CD4-positive, alpha-beta T cell treated with Interleukin-2 at 100 ng/mL for 4 hours (primary cell): ENCODE measurements at regions not wholly inside any gene's neighbourhood (a gene's known extent, or its start where the extent isn't known, plus 50 kb on each side); places are given as distances from the start of the nearest gene placed in this dataset.
A peak's percentile ranks its signal among the peaks of the same experiment; 100 is the strongest.
"Not testable (repeated sequence)": the region's sequence is repeated elsewhere in the genome, so short reads cannot be mapped to it uniquely, and the experiment has no call there.

Source experiments
- DNase-seq: peaks from one replicate; pipeline ENCODE4 v3.0.0-alpha.2; 2020; ENCODE audit warnings: low spot score

DNA sequence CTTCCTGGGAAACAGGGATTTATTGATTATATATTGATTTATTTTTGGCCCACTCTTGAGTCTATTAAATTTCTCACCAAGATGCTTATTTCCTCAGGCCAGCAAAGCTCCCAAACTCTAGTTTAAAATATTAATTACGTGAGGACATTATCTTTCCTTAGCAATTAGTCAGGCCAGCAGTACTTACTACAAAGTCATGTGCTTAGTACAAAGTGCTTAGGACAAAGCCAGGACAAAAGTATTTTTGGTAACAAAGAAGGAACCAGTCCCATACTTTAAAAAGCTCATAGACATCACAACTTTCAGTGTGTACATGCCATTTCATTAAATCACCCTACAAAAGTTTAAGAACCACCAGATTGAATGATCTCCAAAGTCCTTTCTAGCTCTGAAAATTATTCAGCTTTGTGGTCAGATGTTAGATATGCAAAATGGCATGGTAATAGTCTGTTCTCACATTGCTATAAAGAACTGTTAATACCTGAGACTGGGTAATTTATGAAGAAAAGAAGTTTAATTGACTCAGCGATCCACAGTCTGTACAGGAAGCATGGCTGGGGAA is 94.7 kb upstream of the PWP1 start:
- no peak for DNase-seq

DNA sequence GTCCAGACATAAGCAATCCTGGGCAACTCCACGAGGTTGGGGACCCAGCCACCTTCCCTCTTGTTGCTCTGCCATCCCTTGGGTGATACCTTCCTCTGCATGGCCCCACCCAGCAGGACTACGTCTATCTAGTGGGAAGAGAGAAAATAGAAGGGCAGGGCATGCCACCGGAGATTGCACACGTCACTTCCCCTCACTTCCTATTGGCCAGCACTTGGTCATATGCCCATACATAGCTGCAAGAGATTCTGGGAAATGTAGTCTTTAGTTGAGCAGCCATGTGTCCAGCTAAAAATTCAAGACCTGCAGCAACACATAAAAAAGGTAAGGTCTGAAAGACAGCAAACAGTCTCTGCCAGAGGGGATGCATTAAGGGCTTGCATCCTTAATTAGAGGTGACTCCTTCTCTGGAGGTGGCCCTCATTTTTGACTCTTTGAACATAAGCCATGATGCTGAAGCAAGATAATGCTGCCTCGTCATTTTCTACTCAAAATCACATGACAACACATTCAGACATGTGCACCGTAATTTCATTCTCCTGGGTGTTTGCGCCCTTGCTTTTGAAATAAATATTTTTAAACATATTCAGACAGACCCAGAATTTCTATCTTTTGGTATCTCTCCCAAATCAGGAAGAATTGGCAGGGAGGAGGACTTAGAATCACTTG is 91.8 kb upstream of the PWP1 start:
- no peak for DNase-seq

DNA sequence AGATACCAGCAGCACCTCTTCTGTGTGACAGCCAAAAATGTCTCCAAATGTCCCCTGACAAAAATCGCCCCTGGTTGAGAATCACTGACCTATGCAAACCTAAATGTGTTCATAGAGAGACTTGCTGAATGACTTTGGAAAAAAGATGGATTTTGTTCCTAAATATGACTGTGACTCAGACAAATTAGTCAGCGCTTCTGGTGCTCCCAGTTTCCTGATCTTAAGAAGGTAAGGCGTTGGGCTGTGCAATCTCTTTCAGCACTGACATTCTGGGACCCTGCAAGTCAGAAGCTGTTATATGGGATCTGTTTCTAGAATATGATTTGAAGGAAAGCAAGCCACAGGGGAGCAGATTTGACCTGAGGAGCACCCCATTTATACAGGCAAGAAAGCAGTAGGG is 90.6 kb upstream of the PWP1 start:
- no peak for DNase-seq

DNA sequence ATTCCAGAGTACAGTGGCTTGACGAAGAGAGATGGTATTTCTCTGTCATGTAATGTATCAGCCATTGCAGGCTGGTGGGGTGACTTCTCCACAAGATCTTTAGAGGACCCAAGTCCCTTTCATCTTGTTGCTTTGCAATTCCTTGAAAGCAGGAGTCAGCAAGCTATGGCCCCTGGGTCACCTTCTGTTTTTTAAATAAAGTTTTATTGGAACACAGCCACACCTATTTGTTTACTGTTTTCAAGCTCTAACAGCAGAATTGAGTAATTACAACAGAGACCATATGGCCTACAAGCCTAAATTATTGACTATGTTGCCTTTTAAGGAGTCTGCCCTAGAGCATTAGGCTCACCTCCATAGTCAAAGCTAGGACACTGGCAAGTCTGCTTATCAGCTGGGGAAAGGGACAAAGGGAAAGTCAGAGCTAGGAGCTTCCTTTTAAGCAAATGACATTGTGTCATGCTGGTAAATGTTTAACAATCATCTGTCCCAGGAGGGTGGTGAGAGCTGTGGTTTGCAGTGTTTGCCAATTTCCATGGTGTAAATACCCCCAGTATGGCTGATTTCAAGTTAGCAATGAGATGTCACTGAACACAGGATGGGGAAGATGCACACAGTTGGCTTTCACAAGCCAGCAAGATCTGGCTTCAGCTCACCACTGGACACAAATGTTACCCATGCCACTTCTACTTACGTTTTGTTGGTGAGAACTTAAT is 87.7 kb upstream of the PWP1 start:
- no peak for DNase-seq

DNA sequence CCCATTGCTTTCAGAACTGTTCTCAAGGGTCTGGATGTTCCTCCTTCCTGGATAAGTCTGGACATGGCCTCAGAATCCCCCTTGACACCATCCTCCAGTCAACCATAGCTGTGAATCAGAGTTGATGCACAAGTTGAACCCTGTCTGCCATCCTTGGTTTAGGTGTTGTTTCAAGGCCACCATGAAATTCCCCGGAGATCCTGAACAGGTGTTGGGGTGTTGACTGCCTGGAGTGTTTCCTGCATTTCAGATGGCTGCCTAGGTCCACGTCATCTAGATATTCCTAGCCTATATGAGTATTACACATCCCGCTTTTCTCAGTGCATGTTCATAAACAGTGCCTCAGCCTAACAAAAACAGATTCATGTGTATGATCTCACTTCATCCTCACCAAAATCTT is 86.7 kb upstream of the PWP1 start:
- no peak for DNase-seq

DNA sequence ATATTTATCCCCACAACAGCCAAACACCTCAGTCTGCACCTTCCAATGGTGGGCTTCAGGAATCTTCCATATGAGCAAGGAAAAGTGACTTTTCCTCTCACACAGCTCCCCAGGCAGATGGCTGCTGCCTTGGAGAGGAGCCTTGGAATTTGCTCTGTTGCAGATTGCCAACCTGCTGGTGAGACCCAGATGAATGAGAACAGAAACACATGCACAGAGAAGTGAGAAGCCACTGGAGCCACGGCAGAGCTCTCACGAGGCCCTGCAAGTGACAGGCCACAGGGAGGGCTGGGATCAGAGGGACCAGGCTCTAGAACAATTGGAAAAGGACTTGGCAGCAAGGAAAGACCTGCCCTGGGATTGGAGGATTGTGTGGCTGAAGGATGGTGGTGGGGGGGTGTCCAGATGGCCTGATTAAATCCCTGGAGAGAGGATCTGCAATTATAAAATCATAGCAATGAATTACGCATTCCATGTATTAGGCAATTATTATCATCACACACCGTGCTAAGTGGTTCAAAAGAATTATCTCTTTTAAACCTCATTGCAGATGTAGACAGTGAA is 84.9 kb upstream of the PWP1 start:
- DNase-seq = no peak

DNA sequence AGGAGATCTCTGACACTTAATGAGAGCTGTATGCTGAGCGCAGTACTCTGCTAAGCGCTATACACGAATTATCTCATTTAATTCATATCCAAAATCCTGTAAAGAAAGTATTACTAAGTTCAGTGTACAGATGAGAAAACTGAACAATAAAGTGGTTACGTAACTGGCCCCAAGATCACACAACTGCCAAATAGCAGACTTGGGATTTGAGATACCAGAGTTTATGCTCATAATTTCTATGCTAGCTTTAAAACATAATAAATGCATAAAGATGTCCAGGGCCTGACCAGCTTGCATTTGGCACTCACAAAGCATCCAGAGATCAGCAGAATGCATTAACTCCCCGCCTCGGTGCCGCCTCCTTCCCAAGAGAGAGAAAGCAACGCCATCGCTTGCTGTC is 83.2 kb upstream of the PWP1 start:
- DNase-seq = no peak

DNA sequence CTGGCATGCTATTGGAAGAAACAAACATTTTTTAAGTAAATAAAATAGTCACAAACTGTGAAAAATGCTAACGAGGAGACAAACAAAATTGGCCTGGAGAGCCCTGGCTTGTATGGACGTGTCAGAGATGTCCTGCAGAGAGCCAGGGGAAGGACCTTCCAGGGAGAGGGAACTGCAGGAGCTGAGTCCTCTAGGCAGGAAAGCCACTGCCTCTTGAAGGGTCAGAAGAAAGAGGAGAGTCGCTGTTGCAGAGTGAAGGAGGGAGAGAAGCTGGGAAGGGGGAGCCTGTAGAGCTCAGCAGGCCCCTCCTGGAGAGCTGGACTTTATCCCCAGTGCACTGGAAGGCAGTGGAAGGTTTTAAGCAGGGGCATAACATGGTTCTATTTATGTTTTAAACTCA is 80.3 kb upstream of the PWP1 start:
- DNase-seq = no peak

DNA sequence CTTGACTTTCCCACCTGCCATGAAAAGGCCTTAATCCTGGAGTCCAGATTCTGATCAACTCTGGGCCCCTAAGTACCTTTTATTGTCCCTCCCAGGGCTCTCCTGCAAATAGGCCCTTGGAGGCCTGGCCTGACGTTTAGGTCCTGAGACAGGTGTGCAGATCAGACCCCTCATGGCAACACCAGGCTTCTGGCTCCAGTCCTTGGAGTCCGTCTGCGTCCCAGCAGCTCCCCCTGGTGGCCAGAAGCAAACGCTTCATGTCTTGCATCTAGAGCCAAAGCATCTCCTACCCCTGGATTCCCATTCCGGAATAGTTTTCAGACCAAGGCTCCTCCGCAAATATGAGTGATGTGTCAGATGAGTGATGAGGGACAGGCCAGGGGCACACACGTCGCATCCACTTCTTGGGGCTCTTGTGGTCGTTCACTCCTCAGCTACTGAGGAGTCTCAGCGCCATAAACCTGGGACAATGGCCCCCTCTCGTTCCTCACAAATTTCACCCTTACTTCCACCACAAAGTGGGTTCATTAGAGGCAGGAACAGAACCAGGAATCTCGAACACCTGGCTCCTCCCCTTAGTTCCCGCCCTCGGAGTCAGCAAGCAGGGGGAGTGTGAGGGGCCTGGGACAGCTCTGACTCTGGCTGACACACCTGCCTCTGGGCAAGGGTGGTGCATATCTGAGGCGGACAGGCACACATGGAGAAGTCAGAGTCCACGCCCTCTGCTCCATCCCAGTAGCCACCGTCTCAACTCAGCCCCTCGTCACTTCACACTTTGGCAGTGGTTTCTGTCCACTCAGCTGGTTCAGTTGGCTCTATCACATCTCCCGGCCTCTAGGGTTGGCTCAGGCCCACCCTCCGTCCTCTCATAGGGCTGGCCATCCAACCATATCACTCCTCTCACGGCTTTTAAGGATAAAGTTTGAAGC is 77.9 kb upstream of the PWP1 start:
- peak; percentile 76 for DNase-seq

DNA sequence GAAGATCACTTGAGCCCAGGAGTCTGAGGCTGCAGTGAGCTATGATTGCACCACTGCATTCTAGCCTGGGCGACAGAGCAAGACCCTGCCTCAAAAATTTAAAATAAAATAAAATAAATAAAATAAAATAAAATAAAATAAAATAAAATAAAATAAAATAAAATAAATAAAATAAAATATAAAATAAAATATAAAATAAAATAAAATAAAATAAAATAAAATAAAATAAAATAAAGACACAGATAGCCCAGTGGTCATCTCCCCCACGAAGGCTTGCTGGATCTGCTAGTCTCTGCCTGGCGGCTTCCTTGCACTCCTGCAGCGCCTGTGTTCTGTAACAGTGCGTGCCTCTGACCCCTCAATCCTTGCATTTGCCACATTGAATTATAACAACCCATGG is 76.8 kb upstream of the PWP1 start:
- DNase-seq = not testable (repeated sequence)

DNA sequence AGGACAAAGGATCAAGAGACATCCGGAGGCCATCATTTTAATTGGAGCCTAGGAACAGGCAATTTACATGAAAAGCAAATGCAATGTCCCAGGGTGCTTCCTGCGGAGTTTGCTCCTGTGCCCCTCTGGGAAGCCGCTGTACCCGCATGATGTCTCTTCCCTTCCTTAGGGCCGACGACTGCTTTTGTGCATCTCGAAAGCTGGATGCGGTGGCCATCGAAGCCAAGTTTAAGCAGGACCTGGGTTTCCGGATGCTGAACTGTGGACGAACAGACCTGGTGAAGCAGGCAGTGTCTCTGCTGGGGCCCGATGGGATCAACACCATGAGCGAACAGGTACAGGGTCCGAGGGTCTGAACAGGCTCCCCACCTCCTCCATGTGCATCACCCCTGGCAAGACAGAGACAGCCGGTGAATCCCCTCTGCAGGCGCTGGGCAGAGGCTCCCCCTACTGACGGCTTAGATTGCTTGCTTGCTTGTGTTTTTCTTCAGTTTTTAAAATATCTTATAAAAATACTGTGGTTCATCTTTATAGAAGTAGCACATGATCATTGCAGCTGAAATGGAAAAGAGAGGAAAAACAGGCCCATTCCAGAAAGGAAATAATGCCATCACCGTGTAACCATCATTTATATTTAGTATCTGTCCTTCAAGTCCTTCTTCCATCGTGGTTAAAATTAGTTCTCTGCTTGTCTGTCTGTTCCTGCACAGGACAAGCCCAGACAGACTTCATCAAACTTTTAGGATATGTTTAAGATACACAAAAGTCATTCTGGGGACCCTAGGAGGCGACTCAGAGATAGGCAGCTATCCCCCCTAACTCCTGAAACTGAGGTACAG is 75.4 kb upstream of the PWP1 start:
- no peak for DNase-seq

DNA sequence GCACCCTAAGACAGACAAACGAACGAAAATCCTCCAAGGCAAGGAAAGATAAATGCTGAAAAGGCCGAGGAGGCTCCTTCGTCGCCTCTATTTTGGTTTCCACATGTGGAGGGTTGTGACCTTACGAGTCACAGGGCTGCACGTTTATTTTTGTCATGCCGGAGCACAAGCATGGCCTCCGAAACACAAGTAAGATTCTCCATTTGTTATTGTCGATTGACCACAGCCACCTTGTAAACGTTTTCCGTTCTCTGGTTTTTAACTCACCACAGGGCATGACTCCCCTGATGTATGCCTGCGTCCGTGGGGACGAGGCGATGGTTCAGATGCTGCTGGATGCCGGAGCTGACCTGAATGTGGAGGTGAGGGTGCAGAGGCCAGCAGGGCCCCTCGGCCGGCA is 73.1 kb upstream of the PWP1 start:
- DNase-seq = no peak

DNA sequence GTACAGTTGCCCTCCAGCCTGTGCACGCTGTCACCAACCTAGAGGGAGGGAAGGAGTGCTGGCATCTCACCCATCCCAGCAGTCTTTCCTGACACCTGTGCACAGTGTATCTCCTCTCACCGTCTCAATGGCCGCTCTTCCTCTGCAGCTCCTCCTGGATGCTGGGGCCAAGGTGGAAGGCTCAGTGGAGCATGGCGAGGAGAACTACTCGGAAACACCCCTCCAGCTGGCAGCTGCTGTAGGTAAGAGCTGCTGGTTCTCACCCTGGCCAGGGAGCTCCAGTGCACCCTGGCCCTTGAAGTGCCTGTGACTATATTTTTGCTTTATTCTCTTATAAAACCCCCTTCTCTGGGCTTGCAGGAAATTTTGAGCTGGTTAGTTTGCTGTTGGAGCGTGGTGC is 68.7 kb upstream of the PWP1 start:
- no peak for DNase-seq

DNA sequence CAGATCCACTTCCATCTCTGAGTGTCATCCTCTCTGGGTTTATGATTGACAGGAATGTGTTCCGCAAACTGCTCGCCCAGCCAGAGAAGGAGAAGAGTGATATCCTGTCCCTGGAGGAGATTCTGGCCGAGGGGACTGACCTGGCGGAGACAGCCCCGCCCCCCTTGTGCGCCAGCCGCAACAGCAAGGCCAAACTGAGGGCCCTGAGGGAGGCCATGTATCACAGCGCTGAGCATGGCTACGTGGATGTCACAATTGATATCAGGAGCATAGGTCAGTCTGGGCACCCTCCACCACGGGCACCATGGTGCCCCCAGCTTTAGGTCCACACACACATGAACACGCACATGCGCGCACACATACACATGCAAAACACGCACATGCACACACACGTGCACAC is 67.5 kb upstream of the PWP1 start:
- DNase-seq = no peak

DNA sequence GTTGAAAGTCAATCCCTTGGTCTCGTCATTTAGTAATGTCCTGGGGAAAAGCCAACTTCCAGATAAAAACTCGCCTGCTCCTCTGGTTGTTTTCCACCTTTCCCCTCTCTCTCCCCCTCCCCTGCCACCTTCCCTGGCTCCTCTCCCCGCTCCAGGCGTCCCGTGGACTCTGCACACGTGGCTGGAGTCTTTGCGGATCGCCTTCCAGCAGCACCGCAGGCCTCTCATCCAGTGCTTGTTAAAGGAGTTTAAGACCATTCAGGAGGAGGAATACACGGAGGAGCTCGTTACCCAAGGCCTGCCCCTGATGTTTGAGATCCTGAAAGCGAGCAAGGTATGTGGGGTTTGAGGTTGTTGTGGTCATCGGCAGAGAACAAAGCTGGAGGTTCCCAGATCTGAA is 65.8 kb upstream of the PWP1 start:
- no peak for DNase-seq

DNA sequence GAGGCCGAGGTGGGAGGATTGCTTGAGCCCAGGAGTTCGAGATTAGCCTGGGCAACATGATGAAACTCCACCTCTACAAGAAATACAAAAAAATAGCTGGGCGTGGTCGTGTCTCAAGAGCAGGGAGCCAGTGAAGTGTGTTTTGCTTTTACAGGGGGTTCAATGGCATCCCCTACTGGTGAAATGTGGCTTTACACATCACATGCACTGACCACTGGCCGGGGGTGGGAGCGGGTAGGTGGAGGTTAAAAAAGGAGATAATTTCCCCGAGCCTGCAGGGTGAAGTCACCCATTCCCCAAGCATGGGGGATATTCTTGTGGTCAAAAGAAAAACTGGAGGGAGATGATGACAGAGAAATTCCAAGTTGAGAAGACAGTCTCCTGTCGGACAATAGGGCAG is 63.6 kb upstream of the PWP1 start:
- DNase-seq = no peak

DNA sequence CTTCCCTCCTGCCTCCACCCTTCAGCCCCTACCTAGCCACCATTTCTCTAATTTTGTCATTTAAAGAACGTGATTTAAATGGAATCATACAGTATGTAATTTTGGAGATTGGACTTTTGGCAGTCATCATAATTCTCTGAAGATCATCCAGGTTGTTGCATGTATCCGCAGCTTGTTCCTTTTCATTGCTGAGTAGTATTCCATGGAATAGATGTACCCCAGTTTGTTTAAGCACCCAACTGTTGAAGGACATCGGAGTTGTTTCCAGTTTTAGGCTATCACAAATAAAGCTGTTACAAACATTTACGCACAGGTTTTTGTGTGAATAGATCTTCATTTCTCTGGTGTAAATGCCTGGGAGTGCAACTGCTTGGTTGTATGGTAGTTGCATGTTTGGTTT is 61.1 kb upstream of the PWP1 start:
- DNase-seq = no peak

DNA sequence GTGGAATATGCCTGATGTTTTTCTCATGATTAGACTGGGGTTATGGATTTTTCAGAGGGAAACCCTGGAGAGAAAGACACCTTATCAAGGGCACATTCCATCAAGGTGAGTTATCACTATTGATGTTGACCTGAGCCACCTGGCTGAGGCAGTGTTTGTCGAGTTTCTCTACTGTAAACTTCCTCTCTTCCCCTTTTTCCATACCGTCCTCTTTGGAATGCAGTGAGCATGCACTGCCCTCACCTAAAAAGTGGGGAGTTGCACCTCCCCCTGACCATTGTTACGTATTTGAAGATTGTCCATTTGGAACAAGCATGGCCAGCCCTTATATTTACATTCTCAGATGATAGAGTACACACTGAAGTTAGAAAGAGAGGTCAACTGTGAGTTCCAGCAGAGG is 53.9 kb upstream of the PWP1 start:
- no peak for DNase-seq

DNA sequence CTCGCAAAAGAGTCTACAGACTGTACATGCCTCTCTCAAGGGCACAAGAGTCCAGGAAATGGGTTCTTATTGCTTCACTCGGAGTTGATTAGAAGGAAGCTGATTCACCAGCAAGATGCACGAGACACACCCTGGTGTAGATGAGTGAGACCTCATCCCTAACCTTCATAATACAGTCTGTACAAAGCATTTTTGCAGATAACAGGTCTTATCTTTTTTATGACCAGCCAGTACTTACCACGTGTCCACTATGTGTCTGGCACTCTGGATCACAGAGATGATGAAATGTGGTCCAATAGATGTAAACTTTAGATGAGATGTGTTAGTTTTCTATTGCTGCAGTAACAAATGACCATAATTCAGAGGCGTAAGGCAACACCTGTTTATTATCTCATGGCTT is 53.4 kb upstream of the PWP1 start:
- DNase-seq = no peak

DNA sequence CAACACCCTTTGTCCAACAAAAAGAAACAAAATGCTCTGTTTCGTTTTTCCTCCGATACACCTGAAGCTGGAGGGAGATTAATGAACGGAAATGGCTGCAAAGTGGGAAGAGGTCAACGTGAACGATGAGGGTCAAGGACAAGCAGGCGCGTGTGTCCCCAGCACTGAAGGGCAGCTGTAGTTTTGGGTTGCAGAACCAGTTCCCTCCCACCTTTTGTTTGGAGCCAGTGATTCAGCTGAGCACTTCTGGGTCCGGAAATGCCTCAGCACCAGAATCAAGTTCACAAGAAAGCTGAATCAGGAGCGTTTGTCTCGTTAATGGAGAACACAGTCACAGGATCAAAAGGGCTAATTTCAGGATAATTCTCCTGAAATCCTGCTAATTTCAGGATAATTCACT is 51.1 kb upstream of the PWP1 start:
- DNase-seq = no peak

DNA sequence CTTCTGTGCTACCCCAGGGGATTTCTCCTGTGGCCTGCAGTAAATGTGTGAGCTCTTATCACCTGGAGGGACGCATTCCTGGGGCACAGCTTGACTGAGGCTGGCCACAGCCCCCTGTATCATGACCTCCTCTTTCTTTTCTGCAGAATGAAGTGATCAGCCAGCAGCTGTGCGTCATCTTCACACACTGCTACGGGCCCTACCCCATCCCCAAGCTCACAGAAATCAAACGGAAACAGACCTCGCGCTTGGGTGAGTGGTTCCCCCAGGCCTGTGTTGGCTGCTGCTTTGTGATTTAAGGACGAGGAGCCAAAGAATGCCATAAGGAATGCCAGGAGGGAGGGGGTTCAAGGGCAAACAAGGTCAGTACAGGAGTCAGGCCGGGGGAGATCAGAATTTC is 50.5 kb upstream of the PWP1 start:
- no peak for DNase-seq
